H1 (cell line): ENCODE measurements at regions not wholly inside any gene's neighbourhood (a gene's known extent, or its start where the extent isn't known, plus 50 kb on each side); places are given as distances from the start of the nearest gene placed in this dataset.

Source experiments
- CTCF ChIA-PET: fragments of 300-600 bp; sonication (Branson Sonifier 250); formaldehyde crosslinking; loops from one replicate; lab custom pipeline; 2021; ENCODE audit not compliant: partially characterized antibody; lab: Charles Lee
- POLR2A ChIA-PET: fragments of 300-600 bp; sonication (Branson Sonifier 250); formaldehyde crosslinking; loops from one replicate; lab custom pipeline; 2021; ENCODE audit warnings: inconsistent platforms; ENCODE audit not compliant: partially characterized antibody; lab: Charles Lee
- DNase-seq, 2 experiments: peaks; one replicate each; pipeline versions ENCODE4 v3.0.0 to v3.0.0-alpha.2; 2010 to 2022; ENCODE audit warnings: low spot score in 2 of 2, low read depth in 1 of 2, mixed read lengths in 1 of 2
- FAIRE-seq: peaks from 2 replicates; lab custom pipeline; 2011; peaks lifted over from hg19 to GRCh38; lab: Jason Lieb, UNC
- H2AFZ ChIP-seq: 2 replicates; pipeline ENCODE4 v1.8.1; 2012; ENCODE audit warnings: low read length, inconsistent platforms
- H2AK5ac ChIP-seq: 2 replicates; pipeline ENCODE4 v1.6.1; 2013; ENCODE audit warnings: low read depth, low read length
- H2BK120ac ChIP-seq: replicated peaks from 2 replicates; pipeline ENCODE3; 2013; ENCODE audit warnings: low read depth, low read length, inconsistent platforms
- H2BK12ac ChIP-seq: 2 replicates; pipeline ENCODE4 v1.6.1; 2013; ENCODE audit warnings: low read depth, low read length
- H2BK15ac ChIP-seq: 2 replicates; pipeline ENCODE4 v1.6.1; 2013; ENCODE audit warnings: low read length
- H2BK20ac ChIP-seq: 2 replicates; pipeline ENCODE4 v1.6.1; 2013; ENCODE audit warnings: low read length
- H2BK5ac ChIP-seq: 2 replicates; pipeline ENCODE4 v1.6.1; 2013; ENCODE audit warnings: low read depth, low read length
- H3K14ac ChIP-seq: 2 replicates; pipeline ENCODE4 v1.6.1; 2013; ENCODE audit warnings: inconsistent platforms; ENCODE audit not compliant: insufficient read length
- H3K18ac ChIP-seq: 2 replicates; pipeline ENCODE4 v1.6.1; 2013; ENCODE audit warnings: low read length; ENCODE audit errors: extremely low read depth
- H3K23ac ChIP-seq: 2 replicates; pipeline ENCODE4 v1.6.1; 2013; ENCODE audit warnings: inconsistent platforms; ENCODE audit not compliant: insufficient read length
- H3K23me2 ChIP-seq: 2 replicates; pipeline ENCODE4 v1.6.1; 2013; ENCODE audit warnings: low read depth, low read length
- H3K27ac ChIP-seq: 2 replicates; pipeline ENCODE4 v1.6.1; 2011; ENCODE audit warnings: low read depth, low read length, inconsistent platforms
- H3K27me3 ChIP-seq, 4 experiments: replicated peaks in 1 of 4; 1 replicate in 1 of 4; 2 replicates in 3 of 4; pipeline versions ENCODE4 v1.6.1 to v1.8.1; 2011 to 2013; ENCODE audit warnings: low read length in 3 of 4, mild to moderate bottlenecking in 3 of 4, inconsistent platforms in 2 of 4, mixed read lengths in 2 of 4, moderate library complexity in 1 of 4; ENCODE audit not compliant: control insufficient read depth in 3 of 4, insufficient read depth in 3 of 4; ENCODE audit errors: extremely low read depth in 1 of 4
- H3K36me3 ChIP-seq, 4 experiments: 2 replicates each; pipeline versions ENCODE4 v1.6.1 to v1.8.1; 2011 to 2013; ENCODE audit warnings: mild to moderate bottlenecking in 4 of 4, low read length in 3 of 4, moderate library complexity in 2 of 4, control low read depth in 1 of 4, inconsistent platforms in 1 of 4; ENCODE audit not compliant: insufficient read depth in 4 of 4, control insufficient read depth in 2 of 4
- H3K4ac ChIP-seq: replicated peaks from 2 replicates; pipeline ENCODE3; 2013; ENCODE audit warnings: low read length, low read depth, mixed read lengths, inconsistent platforms; ENCODE audit not compliant: insufficient read length
- H3K4me1 ChIP-seq, 4 experiments: replicated peaks in 1 of 4; 1 replicate in 1 of 4; 2 replicates in 3 of 4; pipeline versions ENCODE4 v1.6.1 to v1.8.1; 2011 to 2013; ENCODE audit warnings: low read length in 3 of 4, inconsistent platforms in 2 of 4, mixed read lengths in 1 of 4; ENCODE audit not compliant: insufficient read depth in 4 of 4, control insufficient read depth in 3 of 4
- H3K4me2 ChIP-seq, 2 experiments: 2 replicates each; pipeline versions ENCODE4 v1.6.1 to v1.8.1; 2011 to 2013; ENCODE audit warnings: low read depth in 2 of 2, low read length in 2 of 2, control low read depth in 1 of 2, inconsistent platforms in 1 of 2, mild to moderate bottlenecking in 1 of 2; ENCODE audit not compliant: insufficient read depth in 1 of 2
- H3K4me3 ChIP-seq, 4 experiments: fragments of 200-600, 300-600 bp in 1 of 4; sonication (generic), shearing (Covaris generic), sonication (Bioruptor Twin) in 1 of 4; 2 replicates each; pipeline versions ENCODE4 v1.5.1 to v1.8.1; 2011 to 2016; ENCODE audit warnings: low read length in 4 of 4, low read depth in 3 of 4, control low read depth in 2 of 4, inconsistent platforms in 2 of 4, mild to moderate bottlenecking in 2 of 4, mixed read lengths in 1 of 4, moderate library complexity in 1 of 4; ENCODE audit not compliant: insufficient read depth in 2 of 4; ENCODE audit errors: extremely low read depth in 1 of 4
- H3K56ac ChIP-seq: replicated peaks from 2 replicates; pipeline ENCODE3; 2013; ENCODE audit warnings: low read depth, mild to moderate bottlenecking, mixed read lengths, low read length, inconsistent platforms; ENCODE audit not compliant: insufficient read length
- H3K79me1 ChIP-seq: 2 replicates; pipeline ENCODE4 v1.6.1; 2013; ENCODE audit warnings: low read depth, low read length, control low read depth
- H3K79me2 ChIP-seq, 2 experiments: 2 replicates each; pipeline versions ENCODE4 v1.6.1 to v1.8.1; 2012 to 2013; ENCODE audit warnings: low read length in 2 of 2, mild to moderate bottlenecking in 2 of 2, inconsistent platforms in 1 of 2; ENCODE audit not compliant: insufficient read depth in 2 of 2, control insufficient read depth in 1 of 2
- H3K9ac ChIP-seq, 4 experiments: replicated peaks in 1 of 4; 1 replicate in 1 of 4; 2 replicates in 3 of 4; pipeline versions ENCODE4 v1.6.1 to v1.8.1; 2011 to 2013; ENCODE audit warnings: low read depth in 3 of 4, low read length in 3 of 4, control low read depth in 2 of 4, mild to moderate bottlenecking in 2 of 4, moderate library complexity in 2 of 4, inconsistent platforms in 1 of 4; ENCODE audit errors: extremely low read depth in 1 of 4
- H3K9me3 ChIP-seq, 2 experiments: 2 replicates each; pipeline versions ENCODE4 v1.6.1 to v1.8.1; 2012 to 2013; ENCODE audit warnings: mild to moderate bottlenecking in 2 of 2, moderate library complexity in 2 of 2, control low read depth in 1 of 2, inconsistent platforms in 1 of 2, low read depth in 1 of 2, low read length in 1 of 2, mixed read lengths in 1 of 2; ENCODE audit not compliant: insufficient read depth in 2 of 2
- H4K20me1 ChIP-seq, 2 experiments: replicated peaks in 1 of 2; 2 replicates each; pipeline versions ENCODE3 to v1.8.1; 2011 to 2013; ENCODE audit warnings: inconsistent platforms in 2 of 2, low read length in 2 of 2, mild to moderate bottlenecking in 1 of 2; ENCODE audit not compliant: insufficient read depth in 2 of 2, control insufficient read depth in 1 of 2
- H4K5ac ChIP-seq: 2 replicates; pipeline ENCODE4 v1.6.1; 2013; ENCODE audit warnings: low read length, low read depth, mixed read lengths, inconsistent platforms; ENCODE audit not compliant: insufficient read length
- H4K8ac ChIP-seq: 2 replicates; pipeline ENCODE4 v1.8.0; 2013; ENCODE audit warnings: mild to moderate bottlenecking, moderate library complexity, low read length, inconsistent platforms; ENCODE audit not compliant: insufficient read depth; ENCODE audit errors: extremely low read depth
- H4K91ac ChIP-seq: replicated peaks from 2 replicates; pipeline ENCODE3; 2013; ENCODE audit warnings: low read length, mixed read lengths, inconsistent platforms; ENCODE audit not compliant: insufficient read length
- BACH1 ChIP-seq: IDR thresholded peaks from 2 replicates; pipeline ENCODE4 v1.6.1; 2012; ENCODE audit warnings: low read length, improper control_type of control experiment
- BRCA1 ChIP-seq: IDR thresholded peaks from 2 replicates; pipeline ENCODE4 v1.6.1; 2012; ENCODE audit warnings: low read depth, low read length, improper control_type of control experiment
- CBX8 ChIP-seq: fragments of 300-800, 300-1000 bp; sonication (generic); IDR thresholded peaks from 2 replicates; pipeline ENCODE4 v1.7.1; 2016; ENCODE audit warnings: low read depth, low read length, borderline replicate concordance
- FOSL1 ChIP-seq: IDR thresholded peaks from 2 replicates; pipeline ENCODE4 v1.6.1; 2011; ENCODE audit warnings: mild to moderate bottlenecking, low read depth, low read length, moderate library complexity; ENCODE audit not compliant: insufficient read depth
- JUND ChIP-seq: IDR thresholded peaks from 2 replicates; pipeline ENCODE4 v1.6.1; 2011; ENCODE audit warnings: mild to moderate bottlenecking, improper control_type of control experiment, low read length
- KDM1A ChIP-seq: fragments of 200-600, 300-600 bp; sonication (generic); IDR thresholded peaks from 2 replicates; pipeline ENCODE4 v1.7.1; 2016; ENCODE audit warnings: mild to moderate bottlenecking, low read length, borderline replicate concordance
- KDM5A ChIP-seq: fragments of 200-600 bp; IDR thresholded peaks from 2 replicates; pipeline ENCODE4 v1.7.1; 2012; ENCODE audit warnings: mild to moderate bottlenecking, low read length, inconsistent platforms, mixed read lengths
- MAFK ChIP-seq: IDR thresholded peaks from 2 replicates; pipeline ENCODE4 v1.6.1; 2012; ENCODE audit warnings: low read depth, mild to moderate bottlenecking, improper control_type of control experiment, low read length
- PHF8 ChIP-seq: fragments of 200-600 bp; sonication (generic); conservative IDR thresholded peaks from 2 replicates; pipeline ENCODE4 v1.7.1; 2012; ENCODE audit warnings: low read depth, mild to moderate bottlenecking, inconsistent platforms, low read length, moderate library complexity
- POLR2A ChIP-seq, 2 experiments: IDR thresholded peaks; 1 replicate in 1 of 2; 2 replicates in 1 of 2; pipeline ENCODE4 v1.6.1; 2011; ENCODE audit warnings: low read depth in 2 of 2, low read length in 2 of 2, mild to moderate bottlenecking in 2 of 2; ENCODE audit errors: control extremely low read depth in 1 of 2
- POU5F1 ChIP-seq: IDR thresholded peaks from 2 replicates; pipeline ENCODE4 v1.6.1; 2011; ENCODE audit warnings: low read depth, mild to moderate bottlenecking, low read length, moderate library complexity
- ZNF274 ChIP-seq: IDR thresholded peaks from 2 replicates; pipeline ENCODE4 v1.7.0; 2012; ENCODE audit warnings: low read length, borderline replicate concordance; ENCODE audit errors: extremely low read depth
- WGBS, 2 experiments: shearing (Covaris generic) in 1 of 2; methylation state at CpG; one replicate each; pipeline versions ENCODE4 v1.1.6 to v1.1.7; 2013 to 2015; ENCODE audit warnings: low lambda C conversion rate in 2 of 2, mixed read lengths in 2 of 2, inconsistent platforms in 1 of 2, low coverage in 1 of 2, missing lambda C conversion rate in 1 of 2; ENCODE audit not compliant: insufficient replicate concordance in 2 of 2, insufficient coverage in 1 of 2, insufficient read length in 1 of 2; ENCODE audit errors: extremely low coverage in 1 of 2, missing lambda C conversion rate in 1 of 2; 5-methylcytosine and 5-hydroxymethylcytosine counted together
- TF ChIP-seq, protein P1 (sequence below): IDR thresholded peaks from 2 replicates; pipeline ENCODE4 v1.6.1; 2012; ENCODE audit warnings: inconsistent platforms

DNA sequence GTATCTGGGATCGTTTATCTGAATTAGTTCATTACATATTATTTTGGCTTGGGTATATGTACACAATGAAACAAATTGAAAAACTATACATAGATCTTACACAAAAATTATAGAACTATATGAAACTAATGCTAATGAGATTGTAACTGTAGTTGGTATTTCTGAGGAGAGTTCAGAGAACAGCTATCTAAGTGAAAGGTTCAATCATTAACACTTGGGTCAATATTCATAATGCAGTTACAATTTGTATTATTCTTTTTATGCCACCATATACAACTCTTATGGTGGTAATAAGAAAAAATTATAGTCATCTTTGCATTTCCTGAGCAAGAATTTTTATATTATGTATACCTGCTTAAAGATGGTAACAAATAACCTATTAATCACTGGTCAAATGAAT lies 461.0 kb downstream of the GRXCR1 start:
- Histone ChIP-seq H2BK15ac (no peak overlapping the region), H2AK5ac (no peak overlapping the region), H3K79me1 (no peaks in the 10 kb centered on the region), H3K4ac (no peak overlapping the region), H2BK20ac (no peak overlapping the region), H3K27me3 (no peaks in the 10 kb centered on the region), H3K36me3 (no peaks in the 10 kb centered on the region), H2BK5ac (no peak overlapping the region), H3K4me2 (no peak overlapping the region), H4K20me1 (no peaks in the 10 kb centered on the region), H3K14ac (no peak overlapping the region), H3K79me2 (no peaks in the 10 kb centered on the region), H3K4me1 (no peaks in the 10 kb centered on the region), H3K23me2 (no peaks in the 10 kb centered on the region; the same call in 1 of the 2 replicates), H3K18ac (no peak overlapping the region), H4K5ac (no peak overlapping the region), H2AFZ (no peak overlapping the region), H4K91ac (no peak overlapping the region), H3K27ac (no peak overlapping the region), H3K23ac (no peak overlapping the region), H3K56ac (no peak overlapping the region), H3K4me3 (no peak overlapping the region), H3K9ac (no peak overlapping the region), H4K8ac (no peak overlapping the region), H2BK120ac (no peak overlapping the region), H2BK12ac (no peak overlapping the region), H3K9me3 (no peaks in the 10 kb centered on the region)
- 93% methylated on average over 1 of the region's 1 CpG; no CpG with 5 or more reads in 1 of the 2 experiments for WGBS, 2 experiments
- FAIRE-seq (no peak), DNase-seq (no peak)
- CTCF ChIA-PET = interaction anchor here (0.8 kb wide), 1 partner anchor 219 kb away, joined by 3 read pairs; no protein-coding TSS in a partner anchor
- POLR2A ChIA-PET = no interaction called here
- TF ChIP-seq POLR2A (IDR thresholded peaks at IDR 0.05; ENCODE audit: control extremely low read depth in 1 of 2, low read depth in 2 of 2, low read length in 2 of 2) (no peak), KDM5A (no peak), POU5F1 (no peak), MAFK (no peak), JUND (no peak), FOSL1 (no peak), ZNF274 (no peak), CBX8 (no peak), BRCA1 (no peak), PHF8 (no peak), BACH1 (no peak), KDM1A (no peak)
- TF ChIP-seq, protein P1, sequence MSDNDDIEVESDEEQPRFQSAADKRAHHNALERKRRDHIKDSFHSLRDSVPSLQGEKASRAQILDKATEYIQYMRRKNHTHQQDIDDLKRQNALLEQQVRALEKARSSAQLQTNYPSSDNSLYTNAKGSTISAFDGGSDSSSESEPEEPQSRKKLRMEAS = no peak
